ENCODE measurements at regions not wholly inside any gene's neighbourhood (a gene's known extent, or its start where the extent isn't known, plus 50 kb on each side); places are given as distances from the start of the nearest gene placed in this dataset.

DNA sequence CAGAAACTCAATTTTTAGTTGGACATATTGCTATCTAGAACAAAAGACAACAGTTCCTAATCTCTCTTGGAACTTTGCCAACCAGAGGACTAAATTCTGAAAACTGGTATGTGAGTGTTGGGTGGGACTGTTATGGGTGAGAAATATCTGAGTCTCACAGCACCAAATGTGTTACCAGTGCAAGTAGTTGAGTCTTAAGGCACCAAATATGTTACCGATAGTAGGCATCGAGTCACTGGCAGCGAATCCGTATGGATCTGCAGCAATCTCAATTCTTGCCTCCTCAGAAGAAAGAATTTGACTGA lies 575.2 kb downstream of the DACH1 start:
- TF ChIP-seq POLR2AphosphoS5 (IDR thresholded peaks at IDR 0.05) (no peak), POLR2A (IDR thresholded peaks at IDR 0.05) (no peak)
- TF ChIP-seq, protein P1, sequence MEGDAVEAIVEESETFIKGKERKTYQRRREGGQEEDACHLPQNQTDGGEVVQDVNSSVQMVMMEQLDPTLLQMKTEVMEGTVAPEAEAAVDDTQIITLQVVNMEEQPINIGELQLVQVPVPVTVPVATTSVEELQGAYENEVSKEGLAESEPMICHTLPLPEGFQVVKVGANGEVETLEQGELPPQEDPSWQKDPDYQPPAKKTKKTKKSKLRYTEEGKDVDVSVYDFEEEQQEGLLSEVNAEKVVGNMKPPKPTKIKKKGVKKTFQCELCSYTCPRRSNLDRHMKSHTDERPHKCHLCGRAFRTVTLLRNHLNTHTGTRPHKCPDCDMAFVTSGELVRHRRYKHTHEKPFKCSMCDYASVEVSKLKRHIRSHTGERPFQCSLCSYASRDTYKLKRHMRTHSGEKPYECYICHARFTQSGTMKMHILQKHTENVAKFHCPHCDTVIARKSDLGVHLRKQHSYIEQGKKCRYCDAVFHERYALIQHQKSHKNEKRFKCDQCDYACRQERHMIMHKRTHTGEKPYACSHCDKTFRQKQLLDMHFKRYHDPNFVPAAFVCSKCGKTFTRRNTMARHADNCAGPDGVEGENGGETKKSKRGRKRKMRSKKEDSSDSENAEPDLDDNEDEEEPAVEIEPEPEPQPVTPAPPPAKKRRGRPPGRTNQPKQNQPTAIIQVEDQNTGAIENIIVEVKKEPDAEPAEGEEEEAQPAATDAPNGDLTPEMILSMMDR (IDR thresholded peaks at IDR 0.05) = no peak
